Neuronal stem cell (in vitro differentiated cells): ENCODE measurements at regions not wholly inside any gene's neighbourhood (a gene's known extent, or its start where the extent isn't known, plus 50 kb on each side); places are given as distances from the start of the nearest gene placed in this dataset.

Source experiments
- DNase-seq: peaks from one replicate; pipeline ENCODE4 v3.0.0-alpha.2; 2013; ENCODE audit warnings: low spot score
- H2AFZ ChIP-seq: one replicate; pipeline ENCODE4 v1.6.1; 2013; ENCODE audit warnings: mild to moderate bottlenecking, low read length, inconsistent platforms
- H2AK5ac ChIP-seq: 2 replicates; pipeline ENCODE4 v1.6.1; 2013; ENCODE audit warnings: low read depth, mild to moderate bottlenecking, inconsistent platforms, low read length, moderate library complexity, mixed read lengths
- H2BK120ac ChIP-seq: 2 replicates; pipeline ENCODE4 v1.6.1; 2013; ENCODE audit warnings: low read depth, mild to moderate bottlenecking, inconsistent platforms, low read length, moderate library complexity, mixed read lengths
- H2BK12ac ChIP-seq: one replicate; pipeline ENCODE4 v1.6.1; 2013; ENCODE audit warnings: low read length, inconsistent platforms
- H2BK15ac ChIP-seq: 2 replicates; pipeline ENCODE4 v1.6.1; 2013; ENCODE audit warnings: mild to moderate bottlenecking, low read length, inconsistent platforms, mixed read lengths
- H2BK5ac ChIP-seq: one replicate; pipeline ENCODE4 v1.6.1; 2013; ENCODE audit warnings: inconsistent platforms, mild to moderate bottlenecking, low read length, moderate library complexity
- H3K14ac ChIP-seq: one replicate; pipeline ENCODE4 v1.6.1; 2013; ENCODE audit warnings: low read length, inconsistent platforms
- H3K18ac ChIP-seq: 2 replicates; pipeline ENCODE4 v1.6.1; 2013; ENCODE audit warnings: low read length, inconsistent platforms
- H3K23ac ChIP-seq: 2 replicates; pipeline ENCODE4 v1.6.1; 2013; ENCODE audit warnings: low read depth, mild to moderate bottlenecking, mixed read lengths, low read length, inconsistent platforms; ENCODE audit not compliant: poor library complexity
- H3K27ac ChIP-seq: replicated peaks from 3 replicates; pipeline ENCODE4 v1.5.1; 2013; ENCODE audit warnings: low read length, inconsistent platforms
- H3K27me3 ChIP-seq, 3 experiments: 2 replicates each; pipeline ENCODE4 v1.6.1; 2013; ENCODE audit warnings: low read length in 3 of 3, mild to moderate bottlenecking in 2 of 3, inconsistent platforms in 1 of 3, low read depth in 1 of 3, mixed read lengths in 1 of 3, moderate library complexity in 1 of 3; ENCODE audit not compliant: control insufficient read depth in 3 of 3, insufficient read depth in 3 of 3
- H3K36me3 ChIP-seq, 2 donors: replicated peaks in 1 of 2; 2 replicates each; pipeline ENCODE4 v1.6.1; 2013; ENCODE audit warnings: low read length in 2 of 2; ENCODE audit not compliant: control insufficient read depth in 2 of 2, insufficient read depth in 2 of 2
- H3K4ac ChIP-seq: 2 replicates; pipeline ENCODE4 v1.6.1; 2013; ENCODE audit warnings: inconsistent platforms, mild to moderate bottlenecking, low read length, moderate library complexity
- H3K4me1 ChIP-seq, 2 donors: 1 replicate in 1 of 2; 2 replicates in 1 of 2; pipeline ENCODE4 v1.6.1; 2013; ENCODE audit warnings: low read length in 2 of 2, low read depth in 1 of 2; ENCODE audit not compliant: control insufficient read depth in 2 of 2, insufficient read depth in 1 of 2
- H3K4me2 ChIP-seq: one replicate; pipeline ENCODE4 v1.6.1; 2013; ENCODE audit warnings: mild to moderate bottlenecking, low read length, inconsistent platforms; ENCODE audit not compliant: insufficient read depth, poor library complexity, severe bottlenecking
- H3K4me3 ChIP-seq, 2 donors: 2 replicates each; pipeline ENCODE4 v1.5.1; 2013; ENCODE audit warnings: low read length in 2 of 2, mild to moderate bottlenecking in 2 of 2, inconsistent platforms in 1 of 2, moderate library complexity in 1 of 2
- H3K79me1 ChIP-seq: one replicate; pipeline ENCODE4 v1.6.1; 2013; ENCODE audit warnings: low read depth, mild to moderate bottlenecking, inconsistent platforms, low read length, moderate library complexity
- H3K9ac ChIP-seq: one replicate; pipeline ENCODE4 v1.6.1; 2013; ENCODE audit warnings: mild to moderate bottlenecking, low read depth, low read length, inconsistent platforms; ENCODE audit not compliant: poor library complexity
- H3K9me3 ChIP-seq, 2 donors: replicated peaks in 1 of 2; 2 replicates each; pipeline versions ENCODE3 to v1.6.1; 2013; ENCODE audit warnings: low read length in 2 of 2, mild to moderate bottlenecking in 2 of 2, inconsistent platforms in 1 of 2, low read depth in 1 of 2, mixed read lengths in 1 of 2, moderate library complexity in 1 of 2; ENCODE audit not compliant: control insufficient read depth in 2 of 2, insufficient read depth in 1 of 2
- H4K8ac ChIP-seq: one replicate; pipeline ENCODE4 v1.6.1; 2013; ENCODE audit warnings: low read depth, mild to moderate bottlenecking, inconsistent platforms, low read length, moderate library complexity
- H4K91ac ChIP-seq: one replicate; pipeline ENCODE4 v1.6.1; 2013; ENCODE audit warnings: low read length, low read depth, mild to moderate bottlenecking, inconsistent platforms; ENCODE audit not compliant: poor library complexity
- WGBS, 2 donors: extraction: QIAGEN DNeasy Blood & Tissue Kit; methylation state at CpG; one replicate each; pipeline ENCODE4 v1.1.7; 2013; ENCODE audit warnings: missing lambda C conversion rate in 2 of 2, mixed read lengths in 1 of 2; ENCODE audit not compliant: insufficient read length in 2 of 2, insufficient replicate concordance in 1 of 2; ENCODE audit errors: extremely low coverage in 2 of 2; 5-methylcytosine and 5-hydroxymethylcytosine counted together

GRCh38 chr1:185627761-185628501 lies 106.3 kb upstream of the HMCN1 start:
- Histone ChIP-seq H2BK120ac (no peak overlapping the region), H3K27me3 (no peaks in the 10 kb centered on the region), H3K14ac (no peak overlapping the region), H3K4me1 (no peaks in the 10 kb centered on the region), H2AFZ (peak overlapping the region; percentile 35), H3K4me2 (no peak overlapping the region), H3K79me1 (no peaks in the 10 kb centered on the region), H3K23ac (no peak overlapping the region), H3K9me3 (no peaks in the 10 kb centered on the region), H4K91ac (no peak overlapping the region), H3K4me3 (no peak overlapping the region), H4K8ac (no peak overlapping the region), H3K4ac (no peak overlapping the region), H2BK12ac (no peak overlapping the region), H3K9ac (no peak overlapping the region), H2BK15ac (no peak overlapping the region), H3K18ac (no peak overlapping the region), H2AK5ac (no peak overlapping the region), H3K36me3 (no peaks in the 10 kb centered on the region), H3K27ac (no peak overlapping the region), H2BK5ac (no peak overlapping the region)
- DNase-seq = no peak
- no CpG with 5 or more reads among the region's 2 CpGs for WGBS, 2 donors

- H3K4me3 ChIP-seq = no peak overlapping the region
- no peaks in the 10 kb centered on the region for H3K9me3 ChIP-seq
- H3K79me1 ChIP-seq = no peaks in the 10 kb centered on the region
- H4K91ac ChIP-seq = no peak overlapping the region
- no peak overlapping the region for H3K18ac ChIP-seq
- DNase-seq = no peak
- H2BK5ac ChIP-seq = no peak overlapping the region
- no peak overlapping the region for H4K8ac ChIP-seq
- H3K27ac ChIP-seq = no peak overlapping the region
- no CpG with 5 or more reads among the region's 3 CpGs for WGBS, 2 donors
- no peaks in the 10 kb centered on the region for H3K27me3 ChIP-seq
- H3K36me3 ChIP-seq = no peaks in the 10 kb centered on the region
- no peak overlapping the region for H3K9ac ChIP-seq
- no peak overlapping the region for H2BK120ac ChIP-seq
- H2AFZ ChIP-seq = no peak overlapping the region
- H3K4me1 ChIP-seq = no peaks in the 10 kb centered on the region
- no peak overlapping the region for H3K4ac ChIP-seq
- H3K14ac ChIP-seq = no peak overlapping the region
- H2BK15ac ChIP-seq = no peak overlapping the region
- no peak overlapping the region for H2AK5ac ChIP-seq
- H3K4me2 ChIP-seq = no peak overlapping the region
- no peak overlapping the region for H2BK12ac ChIP-seq
- H3K23ac ChIP-seq = no peak overlapping the region
These were observed 107.0 kb upstream of the HMCN1 start for GRCh38 chr1:185627171-185627570.

- Histone ChIP-seq H3K27me3 (no peaks in the 10 kb centered on the region), H3K23ac (no peak overlapping the region), H2BK120ac (no peak overlapping the region), H3K4ac (no peak overlapping the region), H3K4me1 (no peaks in the 10 kb centered on the region), H3K79me1 (no peaks in the 10 kb centered on the region), H3K9me3 (no peaks in the 10 kb centered on the region), H3K9ac (no peak overlapping the region), H2BK12ac (no peak overlapping the region), H2BK5ac (no peak overlapping the region), H3K18ac (no peak overlapping the region), H3K27ac (no peak overlapping the region), H3K4me3 (no peak overlapping the region), H3K14ac (no peak overlapping the region), H4K91ac (no peak overlapping the region), H2AK5ac (no peak overlapping the region), H2AFZ (no peak overlapping the region), H3K4me2 (no peak overlapping the region), H3K36me3 (no peaks in the 10 kb centered on the region), H2BK15ac (no peak overlapping the region), H4K8ac (no peak overlapping the region)
- WGBS, 2 donors = no CpG with 5 or more reads among the region's 3 CpGs
- DNase-seq = no peak
These were observed 107.8 kb upstream of the HMCN1 start for GRCh38 chr1:185626344-185626743.

GRCh38 chr1:185610954-185611353 lies 123.2 kb upstream of the HMCN1 start:
- DNase-seq = no peak
- no peaks in the 10 kb centered on the region for H3K9me3 ChIP-seq

More at GRCh38 chr1:185610954-185611353, 123.2 kb upstream of the HMCN1 start:
- Histone ChIP-seq H2BK5ac (no peak overlapping the region), H3K27ac (no peak overlapping the region), H3K27me3 (no peaks in the 10 kb centered on the region), H3K18ac (no peak overlapping the region), H2BK120ac (no peak overlapping the region), H3K79me1 (no peaks in the 10 kb centered on the region), H3K4ac (no peak overlapping the region), H4K91ac (no peak overlapping the region), H2AFZ (no peak overlapping the region), H3K23ac (no peak overlapping the region), H3K36me3 (no peaks in the 10 kb centered on the region), H4K8ac (no peak overlapping the region), H3K4me3 (no peak overlapping the region), H3K14ac (no peak overlapping the region), H2BK15ac (no peak overlapping the region), H2BK12ac (no peak overlapping the region), H3K4me2 (no peak overlapping the region), H2AK5ac (no peak overlapping the region), H3K4me1 (no peaks in the 10 kb centered on the region), H3K9ac (no peak overlapping the region)
